H9 (cell line): ENCODE measurements at regions not wholly inside any gene's neighbourhood (a gene's known extent, or its start where the extent isn't known, plus 50 kb on each side); places are given as distances from the start of the nearest gene placed in this dataset.

Experiments
- DNase-seq: peaks from one replicate; pipeline ENCODE4 v3.0.0-alpha.2; 2017
- H2AFZ ChIP-seq: one replicate; pipeline ENCODE4 v1.6.1; 2013; ENCODE audit warnings: mild to moderate bottlenecking, low read length, control low read depth, moderate library complexity
- H2AK5ac ChIP-seq: 2 replicates; pipeline ENCODE4 v1.6.1; 2013; ENCODE audit warnings: low read length, control low read depth, mixed read lengths; ENCODE audit not compliant: insufficient read length
- H2BK120ac ChIP-seq: one replicate; pipeline ENCODE4 v1.6.1; 2013; ENCODE audit warnings: low read depth, mild to moderate bottlenecking, low read length, control low read depth, inconsistent platforms; ENCODE audit not compliant: poor library complexity, severe bottlenecking
- H2BK12ac ChIP-seq: 2 replicates; pipeline ENCODE4 v1.6.1; 2013; ENCODE audit warnings: low read length, control low read depth, mixed read lengths, low read depth; ENCODE audit not compliant: insufficient read length
- H2BK15ac ChIP-seq: 2 replicates; pipeline ENCODE4 v1.6.1; 2013; ENCODE audit warnings: low read depth, low read length, control low read depth
- H2BK20ac ChIP-seq: one replicate; pipeline ENCODE4 v1.6.1; 2013; ENCODE audit warnings: low read depth, mild to moderate bottlenecking, low read length, control low read depth, inconsistent platforms; ENCODE audit not compliant: poor library complexity, severe bottlenecking
- H2BK5ac ChIP-seq: 2 replicates; pipeline ENCODE4 v1.6.1; 2013; ENCODE audit warnings: low read length, control low read depth, mixed read lengths; ENCODE audit not compliant: insufficient read length
- H3K14ac ChIP-seq: 2 replicates; pipeline ENCODE4 v1.6.1; 2013; ENCODE audit warnings: low read length, control low read depth; ENCODE audit not compliant: insufficient read depth
- H3K18ac ChIP-seq: 2 replicates; pipeline ENCODE4 v1.6.1; 2013; ENCODE audit warnings: low read depth, mild to moderate bottlenecking, mixed read lengths, low read length, control low read depth; ENCODE audit not compliant: insufficient read length
- H3K23ac ChIP-seq: 2 replicates; pipeline ENCODE4 v1.6.1; 2013; ENCODE audit warnings: low read length, control low read depth, mixed read lengths, low read depth; ENCODE audit not compliant: insufficient read length
- H3K23me2 ChIP-seq: 2 replicates; pipeline ENCODE4 v1.6.1; 2013; ENCODE audit warnings: low read depth, mild to moderate bottlenecking, mixed read lengths, low read length, control low read depth; ENCODE audit not compliant: insufficient read length, poor library complexity, severe bottlenecking
- H3K27ac ChIP-seq: 2 replicates; pipeline ENCODE4 v1.5.1; 2013; ENCODE audit warnings: low read length, control low read depth, mixed read lengths, low read depth; ENCODE audit not compliant: insufficient read length
- H3K27me3 ChIP-seq: 2 replicates; pipeline ENCODE4 v1.6.1; 2013; ENCODE audit warnings: low read length, control low read depth, inconsistent platforms; ENCODE audit not compliant: insufficient read depth
- H3K4ac ChIP-seq: 2 replicates; pipeline ENCODE4 v1.6.1; 2013; ENCODE audit warnings: low read depth, mild to moderate bottlenecking, control low read depth, inconsistent platforms, low read length, moderate library complexity
- H3K4me1 ChIP-seq: 2 replicates; pipeline ENCODE4 v1.6.1; 2013; ENCODE audit warnings: low read length, control low read depth, inconsistent platforms; ENCODE audit not compliant: insufficient read depth
- H3K4me2 ChIP-seq: 2 replicates; pipeline ENCODE4 v1.6.1; 2013; ENCODE audit warnings: low read length, control low read depth, mixed read lengths; ENCODE audit not compliant: insufficient read length, insufficient read depth
- H3K56ac ChIP-seq: 2 replicates; pipeline ENCODE4 v1.6.1; 2013; ENCODE audit warnings: low read depth, mild to moderate bottlenecking, mixed read lengths, low read length, control low read depth; ENCODE audit not compliant: insufficient read length
- H3K79me1 ChIP-seq: 2 replicates; pipeline ENCODE4 v1.6.1; 2013; ENCODE audit warnings: low read depth, mild to moderate bottlenecking, moderate library complexity, low read length, control low read depth, inconsistent platforms; ENCODE audit not compliant: insufficient read depth, poor library complexity, severe bottlenecking
- H3K79me2 ChIP-seq: 2 replicates; pipeline ENCODE4 v1.6.1; 2013; ENCODE audit warnings: low read length, control low read depth, inconsistent platforms; ENCODE audit not compliant: insufficient read depth
- H3K9ac ChIP-seq: 2 replicates; pipeline ENCODE4 v1.6.1; 2013; ENCODE audit warnings: low read length, control low read depth, mixed read lengths; ENCODE audit not compliant: insufficient read length; ENCODE audit errors: extremely low read depth
- H3K9me3 ChIP-seq: one replicate; pipeline ENCODE4 v1.6.1; 2013; ENCODE audit warnings: low read depth, low read length, inconsistent platforms; ENCODE audit not compliant: control insufficient read depth
- H3T11ph ChIP-seq: one replicate; pipeline ENCODE4 v1.6.1; 2013; ENCODE audit warnings: mild to moderate bottlenecking, low read length, control low read depth, inconsistent platforms
- H4K20me1 ChIP-seq: one replicate; pipeline ENCODE4 v1.6.1; 2013; ENCODE audit not compliant: control insufficient read depth, insufficient read length, insufficient read depth
- H4K5ac ChIP-seq: 2 replicates; pipeline ENCODE4 v1.6.1; 2013; ENCODE audit warnings: low read depth, mild to moderate bottlenecking, mixed read lengths, low read length, control low read depth; ENCODE audit not compliant: insufficient read length
- H4K8ac ChIP-seq: replicated peaks from 2 replicates; pipeline ENCODE4 v1.6.1; 2013; ENCODE audit warnings: low read length, control low read depth, mixed read lengths, low read depth; ENCODE audit not compliant: insufficient read length
- H4K91ac ChIP-seq: 2 replicates; pipeline ENCODE4 v1.6.1; 2013; ENCODE audit warnings: low read depth, mild to moderate bottlenecking, moderate library complexity, mixed read lengths, low read length, control low read depth; ENCODE audit not compliant: insufficient read length
- H3K27ac Mint-ChIP-seq, 3 experiments: 2 replicates in 2 of 3; 3 replicates in 1 of 3; pipeline ENCODE4 v1.8.0; 2020 to 2021; ENCODE audit warnings: mixed read lengths in 3 of 3, mild to moderate bottlenecking in 1 of 3, moderate library complexity in 1 of 3
- H3K27me3 Mint-ChIP-seq: 2 replicates; pipeline ENCODE4 v1.8.0; 2021; ENCODE audit warnings: low read depth, mild to moderate bottlenecking, moderate library complexity, mixed read lengths
- H3K36me3 Mint-ChIP-seq, 3 experiments: 2 replicates in 2 of 3; 3 replicates in 1 of 3; pipeline ENCODE4 v1.8.0; 2020 to 2021; ENCODE audit warnings: low read depth in 3 of 3, mixed read lengths in 3 of 3; ENCODE audit not compliant: insufficient read depth in 1 of 3
- H3K4me1 Mint-ChIP-seq, 2 experiments: 2 replicates each; pipeline ENCODE4 v1.8.0; 2020; ENCODE audit warnings: mixed read lengths in 2 of 2
- H3K4me3 Mint-ChIP-seq, 2 experiments: 2 replicates in 1 of 2; 3 replicates in 1 of 2; pipeline ENCODE4 v1.8.0; 2020 to 2021; ENCODE audit warnings: mild to moderate bottlenecking in 2 of 2, mixed read lengths in 2 of 2, moderate library complexity in 1 of 2
- H3K9me3 Mint-ChIP-seq, 2 experiments: 2 replicates in 1 of 2; 3 replicates in 1 of 2; pipeline ENCODE4 v1.8.0; 2020; ENCODE audit warnings: mild to moderate bottlenecking in 2 of 2, mixed read lengths in 2 of 2, moderate library complexity in 1 of 2
- WGBS: extraction: QIAGEN DNeasy Blood & Tissue Kit; methylation state at CpG from one replicate; pipeline ENCODE4 v1.1.7; 2013; ENCODE audit warnings: missing lambda C conversion rate, low lambda C conversion rate, mixed read lengths; ENCODE audit not compliant: insufficient read length; ENCODE audit errors: extremely low coverage; 5-methylcytosine and 5-hydroxymethylcytosine counted together
- TF ChIP-seq, protein P1 (sequence below): fragments of 200-600 bp; sonication (generic); conservative IDR thresholded peaks from 3 replicates; pipeline ENCODE4 v1.8.0; 2021; ENCODE audit warnings: antibody characterized with exemption, mild to moderate bottlenecking

DNA sequence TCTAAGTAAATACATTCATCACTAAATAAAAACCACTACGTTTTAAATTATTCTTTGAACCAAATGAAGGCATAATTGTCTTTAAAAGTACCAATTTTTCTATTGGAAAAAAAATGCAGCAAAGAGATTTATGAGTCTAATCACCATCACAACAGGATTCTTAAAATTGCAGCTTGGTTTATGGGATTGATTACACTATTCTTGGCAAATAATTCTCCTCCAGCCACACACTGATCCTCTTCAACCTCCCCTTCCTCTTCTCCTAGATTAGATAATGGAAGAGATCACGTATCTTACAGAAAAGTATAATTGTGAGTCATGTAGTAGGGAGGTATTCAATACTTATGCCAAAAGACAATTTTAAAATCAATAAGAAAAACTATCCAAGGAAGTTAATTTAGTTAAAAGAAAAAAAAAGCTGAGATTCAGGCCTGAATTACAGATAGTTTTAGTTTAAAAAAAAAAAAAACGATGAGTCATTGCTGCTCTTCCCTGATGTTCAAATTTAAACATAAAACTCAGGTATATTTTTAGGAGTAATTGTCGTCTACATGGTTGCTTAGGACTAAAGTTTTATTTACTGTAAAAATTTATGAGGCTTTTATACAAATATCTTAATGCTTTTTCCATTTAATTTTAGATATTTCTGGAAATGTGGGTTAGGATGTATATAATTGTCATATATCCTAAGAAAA, 133.7 kb upstream of the CDK1 start:
- no peak for DNase-seq
- Histone ChIP-seq H3K14ac (no peak overlapping the region), H3K18ac (no peak overlapping the region), H3K56ac (no peak overlapping the region), H3K27ac (no peak overlapping the region), H2BK20ac (no peak overlapping the region), H3K79me2 (no peaks in the 10 kb centered on the region), H4K5ac (no peak overlapping the region), H2BK5ac (no peak overlapping the region), H3K4me2 (no peak overlapping the region), H2BK15ac (no peak overlapping the region), H3K23ac (no peak overlapping the region), H2BK120ac (no peak overlapping the region), H3K4ac (no peak overlapping the region), H2AFZ (no peak overlapping the region), H3K9me3 (no peaks in the 10 kb centered on the region), H3T11ph (no peak overlapping the region), H3K4me1 (no peaks in the 10 kb centered on the region; the same call in 1 of the 2 replicates), H3K27me3 (no peaks in the 10 kb centered on the region), H4K8ac (no peak overlapping the region), H4K91ac (no peak overlapping the region), H4K20me1 (no peaks in the 10 kb centered on the region), H2BK12ac (no peak overlapping the region), H2AK5ac (no peak overlapping the region), H3K23me2 (no peaks in the 10 kb centered on the region), H3K79me1 (no peaks in the 10 kb centered on the region), H3K9ac (no peak overlapping the region)
- WGBS: no CpG with 5 or more reads among the region's 4 CpGs
- Mint-ChIP-seq H3K9me3 (no peaks in the 10 kb centered on the region; a peak in 2 of 5 replicates), H3K36me3 (no peaks in the 10 kb centered on the region), H3K4me3 (no peak overlapping the region), H3K4me1 (peaks cover 8 to 9% of the 10 kb centered on the region in 2 experiments), H3K27ac (peak overlapping the region in 2 of 3 experiments; percentile 11 to 53; a peak in 2 of 7 replicates), H3K27me3 (no peaks in the 10 kb centered on the region)
- TF ChIP-seq, protein P1, sequence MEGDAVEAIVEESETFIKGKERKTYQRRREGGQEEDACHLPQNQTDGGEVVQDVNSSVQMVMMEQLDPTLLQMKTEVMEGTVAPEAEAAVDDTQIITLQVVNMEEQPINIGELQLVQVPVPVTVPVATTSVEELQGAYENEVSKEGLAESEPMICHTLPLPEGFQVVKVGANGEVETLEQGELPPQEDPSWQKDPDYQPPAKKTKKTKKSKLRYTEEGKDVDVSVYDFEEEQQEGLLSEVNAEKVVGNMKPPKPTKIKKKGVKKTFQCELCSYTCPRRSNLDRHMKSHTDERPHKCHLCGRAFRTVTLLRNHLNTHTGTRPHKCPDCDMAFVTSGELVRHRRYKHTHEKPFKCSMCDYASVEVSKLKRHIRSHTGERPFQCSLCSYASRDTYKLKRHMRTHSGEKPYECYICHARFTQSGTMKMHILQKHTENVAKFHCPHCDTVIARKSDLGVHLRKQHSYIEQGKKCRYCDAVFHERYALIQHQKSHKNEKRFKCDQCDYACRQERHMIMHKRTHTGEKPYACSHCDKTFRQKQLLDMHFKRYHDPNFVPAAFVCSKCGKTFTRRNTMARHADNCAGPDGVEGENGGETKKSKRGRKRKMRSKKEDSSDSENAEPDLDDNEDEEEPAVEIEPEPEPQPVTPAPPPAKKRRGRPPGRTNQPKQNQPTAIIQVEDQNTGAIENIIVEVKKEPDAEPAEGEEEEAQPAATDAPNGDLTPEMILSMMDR: no peak
